ENCODE measurements at regions not wholly inside any gene's neighbourhood (a gene's known extent, or its start where the extent isn't known, plus 50 kb on each side); places are given as distances from the start of the nearest gene placed in this dataset.

DNA sequence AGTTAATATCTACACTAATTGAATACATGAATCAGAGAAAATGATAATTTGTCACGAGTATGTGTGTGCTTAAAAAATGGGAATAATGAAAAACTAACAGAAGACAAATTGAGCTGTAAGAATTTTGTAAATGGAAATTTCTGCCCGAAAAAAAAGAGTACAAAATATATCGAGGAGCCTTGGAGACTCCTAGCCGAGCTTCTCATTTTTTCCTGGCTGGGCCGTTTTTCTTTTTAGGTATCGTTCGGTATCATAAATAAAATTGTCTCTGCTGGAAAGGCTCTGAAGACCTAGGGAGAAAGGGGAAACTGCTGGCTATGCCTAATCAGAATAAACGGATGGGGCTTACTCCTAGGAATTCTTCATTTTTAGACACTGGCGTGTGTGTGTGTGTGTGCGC is 227.2 kb upstream of the RAG2 start:
- TF ChIP-seq, protein P1, sequence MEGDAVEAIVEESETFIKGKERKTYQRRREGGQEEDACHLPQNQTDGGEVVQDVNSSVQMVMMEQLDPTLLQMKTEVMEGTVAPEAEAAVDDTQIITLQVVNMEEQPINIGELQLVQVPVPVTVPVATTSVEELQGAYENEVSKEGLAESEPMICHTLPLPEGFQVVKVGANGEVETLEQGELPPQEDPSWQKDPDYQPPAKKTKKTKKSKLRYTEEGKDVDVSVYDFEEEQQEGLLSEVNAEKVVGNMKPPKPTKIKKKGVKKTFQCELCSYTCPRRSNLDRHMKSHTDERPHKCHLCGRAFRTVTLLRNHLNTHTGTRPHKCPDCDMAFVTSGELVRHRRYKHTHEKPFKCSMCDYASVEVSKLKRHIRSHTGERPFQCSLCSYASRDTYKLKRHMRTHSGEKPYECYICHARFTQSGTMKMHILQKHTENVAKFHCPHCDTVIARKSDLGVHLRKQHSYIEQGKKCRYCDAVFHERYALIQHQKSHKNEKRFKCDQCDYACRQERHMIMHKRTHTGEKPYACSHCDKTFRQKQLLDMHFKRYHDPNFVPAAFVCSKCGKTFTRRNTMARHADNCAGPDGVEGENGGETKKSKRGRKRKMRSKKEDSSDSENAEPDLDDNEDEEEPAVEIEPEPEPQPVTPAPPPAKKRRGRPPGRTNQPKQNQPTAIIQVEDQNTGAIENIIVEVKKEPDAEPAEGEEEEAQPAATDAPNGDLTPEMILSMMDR (IDR thresholded peaks at IDR 0.05; ENCODE audit: unreplicated experiment): no peak
- Mint-ChIP-seq H3K27ac (ENCODE audit: unreplicated experiment) (no peak overlapping the region), H3K4me1 (ENCODE audit: low read depth, unreplicated experiment) (no peaks in the 10 kb centered on the region), H3K4me3 (ENCODE audit: low read depth, unreplicated experiment) (no peak overlapping the region), H3K9me3 (ENCODE audit: low read depth, unreplicated experiment) (no peaks in the 10 kb centered on the region), H3K36me3 (ENCODE audit: insufficient read depth, unreplicated experiment) (no peaks in the 10 kb centered on the region), H3K27me3 (ENCODE audit: unreplicated experiment) (no peaks in the 10 kb centered on the region)
- BruUV-seq (replicated peaks): no TSS peak
- DNase-seq: no peak
- intact Hi-C loops (cut with micrococcal nuclease; ENCODE audit: unreplicated experiment): no loop called here
- CTCF ChIA-PET: no interaction called here

DNA sequence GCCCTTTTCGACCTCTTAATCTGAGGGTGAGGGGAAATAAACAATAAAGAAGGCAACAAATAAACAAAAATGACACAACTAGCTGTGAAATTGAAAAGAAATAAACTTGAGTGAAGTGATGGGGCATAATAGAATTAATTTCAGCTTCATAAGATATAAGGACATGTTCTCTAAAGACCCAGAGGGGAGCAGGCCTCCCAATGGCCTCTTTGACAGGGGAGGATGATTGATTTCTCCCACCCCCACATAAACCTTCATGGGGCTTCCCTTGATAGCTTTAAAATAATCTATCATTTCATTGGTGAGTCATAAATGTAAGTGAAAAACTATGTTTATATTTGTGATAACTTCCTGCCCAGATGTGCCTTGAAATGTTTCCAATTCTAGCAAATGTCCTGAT is 226.3 kb upstream of the RAG2 start:
- intact Hi-C loops (cut with micrococcal nuclease; ENCODE audit: unreplicated experiment): no loop called here
- Mint-ChIP-seq H3K4me1 (ENCODE audit: low read depth, unreplicated experiment) (no peaks in the 10 kb centered on the region), H3K27me3 (ENCODE audit: unreplicated experiment) (no peaks in the 10 kb centered on the region), H3K36me3 (ENCODE audit: insufficient read depth, unreplicated experiment) (no peaks in the 10 kb centered on the region), H3K27ac (ENCODE audit: unreplicated experiment) (no peak overlapping the region), H3K4me3 (ENCODE audit: low read depth, unreplicated experiment) (no peak overlapping the region), H3K9me3 (ENCODE audit: low read depth, unreplicated experiment) (no peaks in the 10 kb centered on the region)
- TF ChIP-seq, protein P1 (IDR thresholded peaks at IDR 0.05; ENCODE audit: unreplicated experiment): no peak
- no peak for DNase-seq
- BruUV-seq (replicated peaks): no TSS peak
- CTCF ChIA-PET: no interaction called here

DNA sequence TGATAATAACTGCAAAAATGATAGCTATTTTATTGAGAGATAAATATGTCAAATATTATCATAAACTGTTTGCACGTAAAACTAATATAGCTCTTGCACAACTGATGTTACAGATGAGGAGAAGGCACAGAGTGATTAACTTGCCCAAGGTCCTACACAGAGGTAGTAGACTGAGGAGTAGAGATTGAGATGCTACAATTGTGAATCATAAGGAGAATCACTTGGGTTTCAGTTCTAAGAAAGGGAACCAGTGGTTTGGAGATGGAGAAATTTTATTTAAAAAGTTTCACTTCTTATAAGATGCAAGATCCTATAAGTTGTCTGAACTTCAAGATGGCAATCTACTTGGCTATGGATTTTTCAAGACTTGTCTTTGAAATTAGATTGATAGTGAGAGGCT is 224.8 kb upstream of the RAG2 start:
- peaks cover 14% of the 10 kb centered on the region for H3K4me1 Mint-ChIP-seq (ENCODE audit: low read depth, unreplicated experiment)
- DNase-seq: no peak
- H3K27me3 Mint-ChIP-seq (ENCODE audit: unreplicated experiment): no peaks in the 10 kb centered on the region
- no peak overlapping the region for H3K27ac Mint-ChIP-seq (ENCODE audit: unreplicated experiment)
- peaks cover under 1% of the 10 kb centered on the region for H3K36me3 Mint-ChIP-seq (ENCODE audit: insufficient read depth, unreplicated experiment)
- TF ChIP-seq, protein P1 (IDR thresholded peaks at IDR 0.05; ENCODE audit: unreplicated experiment): no peak
- intact Hi-C loops (cut with micrococcal nuclease; ENCODE audit: unreplicated experiment): no loop called here
- CTCF ChIA-PET: interaction anchor here (0.8 kb wide), 1 partner anchor 26 kb away, joined by 3 read pairs; no protein-coding TSS in a partner anchor
- H3K4me3 Mint-ChIP-seq (ENCODE audit: low read depth, unreplicated experiment): no peak overlapping the region
- no TSS peak for BruUV-seq (replicated peaks)
- no peaks in the 10 kb centered on the region for H3K9me3 Mint-ChIP-seq (ENCODE audit: low read depth, unreplicated experiment)

DNA sequence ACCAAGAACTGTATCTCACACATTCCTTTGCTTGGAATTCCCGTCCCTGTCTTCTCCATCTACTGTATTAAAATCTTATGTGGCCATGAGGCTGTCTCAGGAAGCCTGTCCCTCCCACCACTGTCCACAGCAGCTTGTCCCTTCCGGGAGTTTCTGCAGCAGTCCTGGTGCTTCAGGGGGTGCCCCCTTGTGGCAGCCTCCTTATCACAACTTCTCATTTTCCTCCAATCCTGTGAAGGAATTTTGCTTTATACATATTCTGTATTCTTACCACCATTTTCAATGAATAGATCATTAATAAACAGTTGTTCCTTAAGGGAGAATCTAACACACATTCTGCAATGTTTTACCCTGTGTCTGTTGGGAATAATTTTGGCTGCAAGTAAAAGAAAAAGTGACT is 220.4 kb upstream of the RAG2 start:
- CTCF ChIA-PET: interaction anchor here (0.6 to 2.7 kb wide), 5 partner anchors 18 to 709 kb away, joined by 3 to 17 read pairs (median 4); no protein-coding TSS in a partner anchor
- TF ChIP-seq, protein P1 (IDR thresholded peaks at IDR 0.05; ENCODE audit: unreplicated experiment): peak; percentile 66
- Mint-ChIP-seq H3K4me3 (ENCODE audit: low read depth, unreplicated experiment) (peak overlapping the region; percentile 45), H3K27me3 (ENCODE audit: unreplicated experiment) (no peaks in the 10 kb centered on the region), H3K9me3 (ENCODE audit: low read depth, unreplicated experiment) (peaks cover 3% of the 10 kb centered on the region), H3K4me1 (ENCODE audit: low read depth, unreplicated experiment) (peaks cover 31% of the 10 kb centered on the region), H3K36me3 (ENCODE audit: insufficient read depth, unreplicated experiment) (peaks cover 5% of the 10 kb centered on the region), H3K27ac (ENCODE audit: unreplicated experiment) (peak overlapping the region; percentile 79)
- BruUV-seq (replicated peaks): no TSS peak
- DNase-seq: peak; percentile 89
- intact Hi-C loops (cut with micrococcal nuclease; ENCODE audit: unreplicated experiment): loop anchor here (2.0 to 10.0 kb wide), 3 partner anchors 72 to 686 kb away; no protein-coding TSS in a partner anchor

All from Calu3 (cell line).